GM13977 (cell line): ENCODE measurements at regions not wholly inside any gene's neighbourhood (a gene's known extent, or its start where the extent isn't known, plus 50 kb on each side); places are given as distances from the start of the nearest gene placed in this dataset.

ENCODE experiments used
- DNase-seq: peaks from one replicate; pipeline ENCODE4 v3.0.0; 2012; ENCODE audit warnings: low spot score
- CTCF ChIP-seq: IDR thresholded peaks from 2 replicates; pipeline ENCODE4 v1.5.1; 2012; ENCODE audit warnings: mild to moderate bottlenecking, control low read depth; ENCODE audit not compliant: insufficient read depth; ENCODE audit errors: extremely low read depth, missing control alignments
- in situ Hi-C: fragments of 300-500 bp; cut with MboI; formaldehyde crosslinking; loops from one replicate; pipeline ENCODE4 v1.12.0; 2022; ENCODE audit warnings: low sequenced_read_pairs, low pct_unique_long_range_greater_than_20kb, mixed read lengths, inconsistent platforms; ENCODE audit not compliant: unreplicated experiment

GRCh38 chr18:34025191-34025801 is 199.4 kb downstream of the NOL4 start:
- TF ChIP-seq CTCF = no peak
- no peak for DNase-seq
- in situ Hi-C loops = no loop called here

GRCh38 chr18:34023471-34023870 is 201.2 kb downstream of the NOL4 start:
- no peak for DNase-seq
- in situ Hi-C loops = no loop called here

GRCh38 chr18:34018336-34018735 is 206.4 kb downstream of the NOL4 start:
- no peak for TF ChIP-seq CTCF
- in situ Hi-C loops = no loop called here
- DNase-seq = no peak

More at GRCh38 chr18:34023471-34023870, 201.2 kb downstream of the NOL4 start:
- TF ChIP-seq CTCF = no peak

- no peak for TF ChIP-seq CTCF
- in situ Hi-C loops = no loop called here
- no peak for DNase-seq
Observed at GRCh38 chr18:34003687-34004086, 221.0 kb downstream of the NOL4 start.

GRCh38 chr18:34002130-34002529 is 222.6 kb downstream of the NOL4 start:
- in situ Hi-C loops = no loop called here

GRCh38 chr18:34001376-34001775 is 223.3 kb downstream of the NOL4 start:
- no peak for TF ChIP-seq CTCF
- no peak for DNase-seq
- in situ Hi-C loops = no loop called here

More at GRCh38 chr18:34002130-34002529, 222.6 kb downstream of the NOL4 start:
- TF ChIP-seq CTCF = no peak
- no peak for DNase-seq
